ENCODE measurements at regions not wholly inside any gene's neighbourhood (a gene's known extent, or its start where the extent isn't known, plus 50 kb on each side); places are given as distances from the start of the nearest gene placed in this dataset.

GRCh38 chr12:58387199-58387598 is 445.8 kb downstream of the ATP23 start:
- no TSS peak for BruUV-seq (replicated peaks)
- Histone ChIP-seq H4K5ac (ENCODE audit: low read depth, low read length) (no peak overlapping the region; the same call in 1 of the 2 replicates), H2AFZ (replicated peaks; ENCODE audit: low read length, poor library complexity) (no peak overlapping the region), H3K4me2 (ENCODE audit: low read depth, low read length) (peak overlapping the region; percentile 61; the same call in 1 of the 2 replicates), H2AK5ac (ENCODE audit: low read depth, low read length) (no peak overlapping the region), H2BK15ac (ENCODE audit: low read depth, low read length) (no peak overlapping the region), H2BK120ac (ENCODE audit: low read depth, low read length) (peak overlapping the region; percentile 16; the same call in 1 of the 2 replicates), H3K4me1 (ENCODE audit: control insufficient read depth, insufficient read depth, low read length) (peaks cover 7% of the 10 kb centered on the region; the same call in 1 of the 2 replicates), H3K4ac (ENCODE audit: low read depth, low read length) (no peak overlapping the region), H2BK20ac (ENCODE audit: low read depth, low read length) (peak overlapping the region; percentile 10; the same call in 1 of the 2 replicates), H4K8ac (ENCODE audit: low read depth in 2 of 2, low read length in 2 of 2) (peak overlapping the region in 1 of 2 experiments; percentile 47; a peak in 3 of 4 replicates), H3K9me1 (ENCODE audit: insufficient read depth, low read length) (no peaks in the 10 kb centered on the region), H3K36me3 (ENCODE audit: control insufficient read depth, insufficient read depth, low read length) (no peaks in the 10 kb centered on the region), H3K79me1 (ENCODE audit: low read depth in 1 of 2, low read length in 2 of 2) (no peaks in the 10 kb centered on the region), H3K27me3 (ENCODE audit: control insufficient read depth, insufficient read depth, low read length) (no peaks in the 10 kb centered on the region), H3K9me3 (ENCODE audit: control insufficient read depth, insufficient read depth, low read length) (no peaks in the 10 kb centered on the region), H3K4me3 (ENCODE audit: insufficient read depth, low read depth, low read length) (no peak overlapping the region), H3K56ac (ENCODE audit: extremely low read depth, insufficient read depth, low read length) (no peak overlapping the region), H4K20me1 (ENCODE audit: insufficient read depth, low read length) (no peaks in the 10 kb centered on the region), H3K27ac (ENCODE audit: insufficient read depth, low read length) (no peak overlapping the region), H4K91ac (ENCODE audit: insufficient read depth, low read depth, low read length) (no peak overlapping the region), H2AK9ac (replicated peaks; ENCODE audit: low read depth, low read length, poor library complexity) (no peak overlapping the region), H3K14ac (replicated peaks; ENCODE audit: low read depth, low read length) (0 out of 2 replicates have a peak overlapping the region, but pooled peaks have one; percentile 7), H2BK5ac (ENCODE audit: low read depth, low read length, poor library complexity, severe bottlenecking) (peak overlapping the region; percentile 29), H3K18ac (ENCODE audit: low read depth, low read length) (peak overlapping the region; percentile 75; the same call in 1 of the 2 replicates), H3K23ac (ENCODE audit: low read depth, low read length) (no peak overlapping the region), H3K9ac (ENCODE audit: low read depth, low read length) (no peak overlapping the region)
- ChIA-PET CTCF (no interaction called here), POLR2A (ENCODE audit: unreplicated experiment) (no interaction called here)
- in situ Hi-C loops (cut with MboI; ENCODE audit: low sequenced_read_pairs): no loop called here
- DNase-seq (peak; percentile 72), ATAC-seq (ENCODE audit: low read depth) (peak; percentile 61)
- dilution Hi-C loops (cut with HindIII; ENCODE audit: low sequenced_read_pairs, unreplicated experiment): no loop called here
- no CpG with 5 or more reads among the region's 2 CpGs for WGBS, 2 experiments (ENCODE audit: extremely low coverage in 2 of 2, insufficient read length in 1 of 2)
- intact Hi-C loops (cut with micrococcal nuclease): no loop called here
- TF ChIP-seq, protein P1, sequence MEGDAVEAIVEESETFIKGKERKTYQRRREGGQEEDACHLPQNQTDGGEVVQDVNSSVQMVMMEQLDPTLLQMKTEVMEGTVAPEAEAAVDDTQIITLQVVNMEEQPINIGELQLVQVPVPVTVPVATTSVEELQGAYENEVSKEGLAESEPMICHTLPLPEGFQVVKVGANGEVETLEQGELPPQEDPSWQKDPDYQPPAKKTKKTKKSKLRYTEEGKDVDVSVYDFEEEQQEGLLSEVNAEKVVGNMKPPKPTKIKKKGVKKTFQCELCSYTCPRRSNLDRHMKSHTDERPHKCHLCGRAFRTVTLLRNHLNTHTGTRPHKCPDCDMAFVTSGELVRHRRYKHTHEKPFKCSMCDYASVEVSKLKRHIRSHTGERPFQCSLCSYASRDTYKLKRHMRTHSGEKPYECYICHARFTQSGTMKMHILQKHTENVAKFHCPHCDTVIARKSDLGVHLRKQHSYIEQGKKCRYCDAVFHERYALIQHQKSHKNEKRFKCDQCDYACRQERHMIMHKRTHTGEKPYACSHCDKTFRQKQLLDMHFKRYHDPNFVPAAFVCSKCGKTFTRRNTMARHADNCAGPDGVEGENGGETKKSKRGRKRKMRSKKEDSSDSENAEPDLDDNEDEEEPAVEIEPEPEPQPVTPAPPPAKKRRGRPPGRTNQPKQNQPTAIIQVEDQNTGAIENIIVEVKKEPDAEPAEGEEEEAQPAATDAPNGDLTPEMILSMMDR (conservative IDR thresholded peaks at IDR 0.05; ENCODE audit: low read depth, low read length): no peak
- TF ChIP-seq, protein P2, sequence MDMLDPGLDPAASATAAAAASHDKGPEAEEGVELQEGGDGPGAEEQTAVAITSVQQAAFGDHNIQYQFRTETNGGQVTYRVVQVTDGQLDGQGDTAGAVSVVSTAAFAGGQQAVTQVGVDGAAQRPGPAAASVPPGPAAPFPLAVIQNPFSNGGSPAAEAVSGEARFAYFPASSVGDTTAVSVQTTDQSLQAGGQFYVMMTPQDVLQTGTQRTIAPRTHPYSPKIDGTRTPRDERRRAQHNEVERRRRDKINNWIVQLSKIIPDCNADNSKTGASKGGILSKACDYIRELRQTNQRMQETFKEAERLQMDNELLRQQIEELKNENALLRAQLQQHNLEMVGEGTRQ (IDR thresholded peaks at IDR 0.05; ENCODE audit: low read depth, low read length): no peak
- TF ChIP-seq MAZ (IDR thresholded peaks at IDR 0.05; ENCODE audit: borderline replicate concordance, low read depth, low read length): no peak
- no peak for TF ChIP-seq CEBPB (IDR thresholded peaks at IDR 0.05; ENCODE audit: low read depth, low read length)
- no peak for TF ChIP-seq CHD1 (IDR thresholded peaks at IDR 0.05; ENCODE audit: low read depth, low read length)
- no peak for TF ChIP-seq RCOR1 (IDR thresholded peaks at IDR 0.05; ENCODE audit: insufficient replicate concordance, low read length)
- no peak for TF ChIP-seq ELK1 (IDR thresholded peaks at IDR 0.05; ENCODE audit: borderline replicate concordance, low read depth, low read length)
- no peak for TF ChIP-seq FOS (IDR thresholded peaks at IDR 0.05; ENCODE audit: low read depth, low read length)
- no peak for TF ChIP-seq POLR2A (IDR thresholded peaks at IDR 0.05; ENCODE audit: low read depth, low read length)
- TF ChIP-seq MAFK (IDR thresholded peaks at IDR 0.05; ENCODE audit: low read depth, low read length): no peak
- no peak for TF ChIP-seq NFE2L2 (IDR thresholded peaks at IDR 0.05; ENCODE audit: low read depth, low read length)
- no peak for TF ChIP-seq RAD21 (IDR thresholded peaks at IDR 0.05; ENCODE audit: low read length)
- TF ChIP-seq MXI1 (IDR thresholded peaks at IDR 0.05; ENCODE audit: borderline replicate concordance, low read depth, low read length): no peak
- TF ChIP-seq BHLHE40 (IDR thresholded peaks at IDR 0.05; ENCODE audit: low read depth, low read length): no peak
- no peak for TF ChIP-seq RFX5 (IDR thresholded peaks at IDR 0.05; ENCODE audit: low read depth, low read length)
- TF ChIP-seq SMC3 (IDR thresholded peaks at IDR 0.05; ENCODE audit: low read depth, low read length): no peak
